Suprapubic skin (tissue), 4 donors: ENCODE measurements at regions not wholly inside any gene's neighbourhood (a gene's known extent, or its start where the extent isn't known, plus 50 kb on each side); places are given as distances from the start of the nearest gene placed in this dataset.
A peak's percentile ranks its signal among the peaks of the same experiment; 100 is the strongest.
"Not testable (repeated sequence)": the region's sequence is repeated elsewhere in the genome, so short reads cannot be mapped to it uniquely, and the experiment has no call there.

Experiments
- DNase-seq, 2 donors: peaks; one replicate each; pipeline ENCODE4 v3.0.0-alpha.2; 2019; ENCODE audit warnings: low spot score in 2 of 2
- H3K27ac ChIP-seq: fragments of 200-600 bp; sonication (generic); one replicate; pipeline ENCODE4 v1.5.1; 2019
- H3K27me3 ChIP-seq: fragments of 200-600 bp; sonication (generic); one replicate; pipeline ENCODE4 v1.5.1; 2019
- H3K36me3 ChIP-seq: fragments of 200-600 bp; sonication (generic); one replicate; pipeline ENCODE4 v1.5.1; 2019
- H3K4me1 ChIP-seq: fragments of 200-600 bp; sonication (generic); one replicate; pipeline ENCODE4 v1.5.1; 2019
- H3K4me3 ChIP-seq: fragments of 200-600 bp; sonication (generic); one replicate; pipeline ENCODE4 v1.5.1; 2019; ENCODE audit warnings: mild to moderate bottlenecking
- H3K9me3 ChIP-seq: fragments of 200-600 bp; sonication (generic); one replicate; pipeline ENCODE4 v1.5.1; 2019
- EP300 ChIP-seq: sonication (generic); formaldehyde crosslinking; IDR thresholded peaks from one replicate; pipeline ENCODE4 v1.6.1; 2017; ENCODE audit warnings: antibody characterized with exemption
- POLR2A ChIP-seq, 2 donors: fragments of 450-650 bp; IDR thresholded peaks; one replicate each; pipeline ENCODE4 v1.6.1; 2017; ENCODE audit warnings: antibody characterized with exemption in 2 of 2, mild to moderate bottlenecking in 2 of 2, moderate library complexity in 2 of 2
- POLR2AphosphoS5 ChIP-seq, 3 donors: sonication (generic); formaldehyde crosslinking; IDR thresholded peaks; one replicate each; pipeline ENCODE4 v1.6.1; 2017; ENCODE audit warnings: antibody characterized with exemption in 3 of 3
- WGBS: methylation state at CpG from one replicate; pipeline ENCODE4 v1.1.5; 2018; 5-methylcytosine and 5-hydroxymethylcytosine counted together
- TF ChIP-seq, protein P1 (sequence below), 2 donors: fragments of 200-600 bp in 1 of 2; fragments of 450-650 bp in 1 of 2; sonication (generic) in 1 of 2; IDR thresholded peaks; one replicate each; pipeline ENCODE4 v1.5.1; 2016 to 2019; ENCODE audit warnings: antibody characterized with exemption in 2 of 2, mild to moderate bottlenecking in 1 of 2, moderate library complexity in 1 of 2

DNA sequence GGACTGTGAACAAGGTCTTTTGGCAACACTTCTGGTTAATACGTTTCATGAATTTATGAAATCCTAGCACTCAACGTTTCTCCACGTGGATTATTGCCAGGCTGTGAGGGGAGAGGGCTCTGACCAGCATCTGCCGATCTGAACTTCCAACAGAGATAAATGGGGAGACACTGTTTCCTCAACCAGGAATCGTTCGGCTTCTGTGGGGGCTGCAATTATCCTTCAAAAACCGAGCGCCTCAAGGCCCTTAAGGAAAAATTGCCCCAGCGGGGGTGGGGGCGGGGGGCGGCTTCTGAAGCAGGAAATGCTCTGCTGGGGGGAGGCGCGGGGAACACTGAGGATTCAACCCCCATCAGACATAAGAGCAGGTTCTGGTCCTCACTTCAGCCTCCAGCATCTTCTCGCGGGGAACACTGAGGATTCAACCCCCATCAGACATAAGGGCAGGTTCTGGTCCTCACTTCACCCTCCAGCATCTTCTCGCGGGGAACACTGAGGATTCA is 155.6 kb downstream of the BRD1 start:
- Histone ChIP-seq H3K9me3 (no peaks in the 10 kb centered on the region), H3K4me1 (peaks cover 19% of the 10 kb centered on the region), H3K36me3 (no peaks in the 10 kb centered on the region), H3K27me3 (peaks cover 81% of the 10 kb centered on the region), H3K27ac (no peak overlapping the region), H3K4me3 (no peak overlapping the region)
- DNase-seq, result peak in 1 of 2 donors; percentile 47
- no peak for TF ChIP-seq POLR2AphosphoS5 (IDR thresholded peaks at IDR 0.05)
- TF ChIP-seq EP300, result no peak
- TF ChIP-seq, protein P1, sequence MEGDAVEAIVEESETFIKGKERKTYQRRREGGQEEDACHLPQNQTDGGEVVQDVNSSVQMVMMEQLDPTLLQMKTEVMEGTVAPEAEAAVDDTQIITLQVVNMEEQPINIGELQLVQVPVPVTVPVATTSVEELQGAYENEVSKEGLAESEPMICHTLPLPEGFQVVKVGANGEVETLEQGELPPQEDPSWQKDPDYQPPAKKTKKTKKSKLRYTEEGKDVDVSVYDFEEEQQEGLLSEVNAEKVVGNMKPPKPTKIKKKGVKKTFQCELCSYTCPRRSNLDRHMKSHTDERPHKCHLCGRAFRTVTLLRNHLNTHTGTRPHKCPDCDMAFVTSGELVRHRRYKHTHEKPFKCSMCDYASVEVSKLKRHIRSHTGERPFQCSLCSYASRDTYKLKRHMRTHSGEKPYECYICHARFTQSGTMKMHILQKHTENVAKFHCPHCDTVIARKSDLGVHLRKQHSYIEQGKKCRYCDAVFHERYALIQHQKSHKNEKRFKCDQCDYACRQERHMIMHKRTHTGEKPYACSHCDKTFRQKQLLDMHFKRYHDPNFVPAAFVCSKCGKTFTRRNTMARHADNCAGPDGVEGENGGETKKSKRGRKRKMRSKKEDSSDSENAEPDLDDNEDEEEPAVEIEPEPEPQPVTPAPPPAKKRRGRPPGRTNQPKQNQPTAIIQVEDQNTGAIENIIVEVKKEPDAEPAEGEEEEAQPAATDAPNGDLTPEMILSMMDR (IDR thresholded peaks at IDR 0.05), result no peak
- no peak for TF ChIP-seq POLR2A (IDR thresholded peaks at IDR 0.05)
- 34% methylated on average over 9 of the region's 17 CpGs for WGBS

DNA sequence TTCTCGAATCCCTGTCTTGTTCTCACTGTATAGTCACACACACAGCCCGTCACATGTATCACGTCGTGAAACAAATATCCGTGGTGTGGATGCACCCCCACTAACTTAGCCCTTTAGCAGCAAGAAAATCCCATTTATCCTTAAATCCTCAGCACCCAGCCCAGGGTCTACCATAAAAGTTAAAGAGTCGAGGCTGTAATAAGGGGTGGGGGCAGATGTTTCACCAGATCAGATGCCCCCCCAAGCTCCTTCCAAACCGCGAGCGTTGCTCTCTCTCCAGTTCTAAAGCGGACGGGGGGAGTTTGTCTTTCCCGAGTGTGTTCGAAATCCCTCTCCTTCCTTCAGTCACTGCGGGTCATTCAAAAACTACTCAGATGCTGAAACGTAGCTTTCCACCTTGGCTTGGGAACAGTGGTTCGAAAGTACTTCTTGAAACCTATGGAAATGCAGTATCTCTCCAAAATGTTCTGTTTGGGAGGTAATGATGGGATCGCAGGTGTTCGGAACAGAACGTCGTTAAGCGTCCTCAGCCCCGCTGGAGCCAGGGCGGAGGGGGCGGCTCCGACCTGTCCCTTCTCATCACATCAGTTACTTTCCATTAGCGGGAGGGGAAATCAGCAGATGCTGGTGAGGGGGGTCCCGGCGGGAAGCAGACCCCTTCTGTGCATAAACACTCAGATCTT is 156.2 kb downstream of the BRD1 start:
- peaks cover 19% of the 10 kb centered on the region for H3K4me1 ChIP-seq
- 24% methylated on average over 27 of the region's 28 CpGs for WGBS
- H3K36me3 ChIP-seq, result no peaks in the 10 kb centered on the region
- peak overlapping the region; percentile 44 for H3K4me3 ChIP-seq
- peak in 1 of 2 donors; percentile 38 for DNase-seq
- H3K27ac ChIP-seq, result no peak overlapping the region
- TF ChIP-seq, protein P1 (IDR thresholded peaks at IDR 0.05), result no peak
- TF ChIP-seq POLR2A (IDR thresholded peaks at IDR 0.05), result no peak
- TF ChIP-seq POLR2AphosphoS5 (IDR thresholded peaks at IDR 0.05), result no peak
- TF ChIP-seq EP300, result no peak
- no peaks in the 10 kb centered on the region for H3K9me3 ChIP-seq
- peaks cover 82% of the 10 kb centered on the region for H3K27me3 ChIP-seq

DNA sequence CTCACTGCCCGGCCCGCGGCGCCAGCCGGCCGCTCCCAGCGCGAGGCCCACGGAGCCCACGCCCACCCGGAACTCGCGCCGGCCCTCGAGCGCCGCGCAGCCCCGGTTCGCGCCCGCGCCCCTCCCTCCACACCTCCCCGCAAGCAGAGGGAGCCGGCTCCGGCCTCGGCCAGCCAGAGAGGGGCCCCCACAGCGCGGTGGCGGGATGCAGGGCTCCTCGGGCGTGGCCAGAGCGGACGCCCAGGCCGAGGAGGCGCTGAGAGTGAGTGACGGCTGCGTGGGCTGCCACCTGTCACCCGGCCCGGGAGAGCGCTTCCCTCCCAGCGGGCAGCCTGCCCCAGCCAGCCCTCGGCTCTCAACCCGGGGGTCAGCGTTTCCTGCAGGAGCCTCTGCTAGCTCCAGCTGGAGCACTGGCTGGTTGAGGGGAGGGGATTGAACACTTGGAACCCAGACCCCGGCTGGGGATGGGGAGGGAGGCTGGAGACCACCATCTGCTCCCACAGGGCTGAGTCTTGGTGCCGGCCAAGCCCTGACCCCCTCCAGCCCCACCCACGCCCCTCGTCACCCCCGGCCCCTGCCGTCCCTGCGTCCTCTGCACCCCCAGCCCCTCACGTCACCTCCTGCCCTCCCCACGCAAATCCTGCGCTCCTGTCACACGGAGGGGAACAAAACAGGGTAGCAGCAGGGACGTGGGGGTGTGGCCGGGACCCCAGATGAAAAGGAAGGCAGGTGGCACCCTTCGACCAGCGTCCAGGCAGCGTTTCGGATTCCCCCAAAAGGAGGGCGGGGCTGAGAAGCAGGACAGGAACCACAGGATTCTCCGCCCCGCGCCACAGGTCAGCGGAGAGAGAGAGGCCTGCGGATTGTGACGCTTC is 157.0 kb downstream of the BRD1 start:
- peak; percentile 55 to 74 for DNase-seq
- peaks cover 81% of the 10 kb centered on the region for H3K27me3 ChIP-seq
- peaks cover 19% of the 10 kb centered on the region for H3K4me1 ChIP-seq
- 4% methylated on average over 14 of the region's 69 CpGs for WGBS
- peak overlapping the region; percentile 44 for H3K4me3 ChIP-seq
- TF ChIP-seq, protein P1 (IDR thresholded peaks at IDR 0.05), result no peak
- no peak for TF ChIP-seq POLR2AphosphoS5 (IDR thresholded peaks at IDR 0.05)
- no peak for TF ChIP-seq POLR2A (IDR thresholded peaks at IDR 0.05)
- TF ChIP-seq EP300, result no peak
- no peaks in the 10 kb centered on the region for H3K9me3 ChIP-seq
- no peaks in the 10 kb centered on the region for H3K36me3 ChIP-seq
- no peak overlapping the region for H3K27ac ChIP-seq

DNA sequence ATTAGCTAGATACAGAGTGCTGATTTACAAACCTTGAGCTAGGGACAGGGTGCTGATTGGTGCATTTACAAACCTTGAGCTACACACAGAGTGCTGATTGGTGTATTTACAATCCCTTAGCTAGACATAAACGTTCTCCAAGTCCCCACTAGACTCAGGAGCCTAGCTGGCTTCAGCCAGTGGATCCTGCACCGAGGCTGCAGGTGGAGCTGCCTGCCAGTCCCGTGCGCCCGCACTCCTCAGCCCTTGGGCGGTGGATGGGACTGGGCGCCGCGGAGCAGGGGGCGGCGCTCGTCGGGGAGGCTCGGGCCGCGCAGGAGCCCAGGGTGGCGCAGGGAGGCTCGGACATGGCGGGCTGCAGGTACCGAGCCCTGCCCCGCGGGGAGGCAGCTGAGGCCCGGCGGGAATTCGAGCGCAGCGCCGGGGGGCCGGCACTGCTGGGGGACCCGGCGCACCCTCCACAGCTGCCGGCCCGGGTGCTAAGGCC is 157.7 kb downstream of the BRD1 start:
- H3K4me3 ChIP-seq, result peak overlapping the region; percentile 44
- H3K27me3 ChIP-seq, result peaks cover 82% of the 10 kb centered on the region
- H3K9me3 ChIP-seq, H3K36me3 ChIP-seq, H3K27ac ChIP-seq: not testable (repeated sequence)
- peak in 1 of 2 donors; percentile 77 for DNase-seq
- peaks cover 19% of the 10 kb centered on the region for H3K4me1 ChIP-seq
- 0% methylated on average over 1 of the region's 33 CpGs for WGBS

DNA sequence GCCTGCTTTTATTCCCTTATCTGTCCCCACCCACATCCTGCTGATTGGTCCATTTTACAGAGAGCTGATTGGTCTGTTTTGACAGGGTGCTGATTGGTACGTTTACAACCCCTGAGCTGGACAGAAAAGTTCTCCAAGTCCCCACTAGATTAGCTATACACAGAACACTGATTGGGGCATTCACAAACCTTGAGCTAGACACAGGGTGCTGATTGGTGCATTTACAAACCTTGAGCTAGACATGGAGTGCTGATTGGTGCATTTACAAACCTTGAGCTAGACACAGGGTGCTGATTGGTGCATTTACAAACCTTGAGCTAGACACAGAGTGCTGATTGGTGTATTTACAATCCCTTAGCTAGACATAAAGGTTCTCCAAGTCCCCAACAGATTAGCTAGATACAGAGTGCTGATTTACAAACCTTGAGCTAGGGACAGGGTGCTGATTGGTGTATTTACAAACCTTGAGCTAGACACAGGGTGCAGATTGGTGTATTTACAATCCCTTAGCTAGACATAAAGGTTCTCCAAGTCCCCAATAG is 158.2 kb downstream of the BRD1 start:
- H3K36me3 ChIP-seq, H3K9me3 ChIP-seq, H3K4me3 ChIP-seq, DNase-seq, H3K27ac ChIP-seq: not testable (repeated sequence)
- 89% methylated on average over 1 of the region's 1 CpG for WGBS
- peaks cover 82% of the 10 kb centered on the region for H3K27me3 ChIP-seq
- peaks cover 19% of the 10 kb centered on the region for H3K4me1 ChIP-seq

DNA sequence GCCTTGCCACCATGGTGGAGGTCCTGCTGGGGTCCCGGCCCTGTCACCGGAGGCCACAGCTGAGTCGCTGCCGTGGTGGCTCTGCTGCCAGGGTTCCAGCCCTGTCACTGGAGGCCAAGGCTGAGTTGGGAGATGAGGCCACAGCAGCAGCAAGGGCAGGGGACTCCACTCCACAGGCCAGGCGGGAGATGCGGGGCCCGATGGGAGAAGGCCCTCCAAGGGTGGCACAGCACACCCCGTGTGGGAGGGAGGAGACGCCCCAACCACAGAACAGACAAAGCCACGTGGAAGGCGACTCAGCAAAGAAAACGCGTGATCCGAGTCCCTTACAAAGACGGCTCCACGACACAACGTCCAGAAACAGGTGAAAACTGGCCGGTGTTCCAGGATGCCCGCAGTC is 159.3 kb downstream of the BRD1 start:
- TF ChIP-seq, protein P1 (IDR thresholded peaks at IDR 0.05), result no peak
- TF ChIP-seq EP300 (no peak), POLR2AphosphoS5 (IDR thresholded peaks at IDR 0.05) (no peak)

More for the DNA sequence above, 159.3 kb downstream of the BRD1 start:
- Histone ChIP-seq H3K4me3 (no peak overlapping the region), H3K27me3 (peaks cover 83% of the 10 kb centered on the region), H3K9me3 (no peaks in the 10 kb centered on the region), H3K36me3 (no peaks in the 10 kb centered on the region), H3K4me1 (peaks cover 19% of the 10 kb centered on the region), H3K27ac (no peak overlapping the region)
- DNase-seq, result peak in 1 of 2 donors; percentile 72
- WGBS, result 84% methylated on average over 14 of the region's 19 CpGs
